Lower lobe of right lung (tissue), 2 donors: ENCODE measurements at regions not wholly inside any gene's neighbourhood (a gene's known extent, or its start where the extent isn't known, plus 50 kb on each side); places are given as distances from the start of the nearest gene placed in this dataset.

Experiments used
- ATAC-seq, 2 donors: fragments of 200-7000 bp; cut with Tn5 transposase; one replicate each; pipeline ENCODE4 v1.9.1; 2020 to 2022; ENCODE audit warnings: mild to moderate bottlenecking in 2 of 2, moderate library complexity in 2 of 2
- DNase-seq: peaks from one replicate; pipeline ENCODE4 v3.0.0-alpha.2; 2020
- H3K27ac ChIP-seq: fragments of 200-600 bp; one replicate; pipeline ENCODE4 v1.8.0; 2022
- H3K27me3 ChIP-seq: fragments of 200-600 bp; one replicate; pipeline ENCODE4 v1.8.0; 2022; ENCODE audit warnings: low read depth
- H3K36me3 ChIP-seq: fragments of 200-600 bp; one replicate; pipeline ENCODE4 v1.8.0; 2022; ENCODE audit warnings: mild to moderate bottlenecking
- H3K4me1 ChIP-seq: fragments of 200-600 bp; one replicate; pipeline ENCODE4 v1.8.0; 2022
- H3K4me3 ChIP-seq: fragments of 200-600 bp; one replicate; pipeline ENCODE4 v1.8.0; 2022; ENCODE audit warnings: mild to moderate bottlenecking
- H3K9me3 ChIP-seq: fragments of 200-600 bp; one replicate; pipeline ENCODE4 v1.8.0; 2022
- intact Hi-C: fragments of 100-400 bp; cut with DNase I; formaldehyde crosslinking; loops from one replicate; pipeline ENCODE4 v1.11.0; 2022
- TF ChIP-seq, protein P1 (sequence below): fragments of 200-600 bp; IDR thresholded peaks from one replicate; pipeline ENCODE4 v1.8.0; 2022; ENCODE audit warnings: antibody characterized with exemption, mild to moderate bottlenecking
- donor health status: DM: no; HTN: yes; CAD: no; lungs with severe emphysema.

- TF ChIP-seq, protein P1, sequence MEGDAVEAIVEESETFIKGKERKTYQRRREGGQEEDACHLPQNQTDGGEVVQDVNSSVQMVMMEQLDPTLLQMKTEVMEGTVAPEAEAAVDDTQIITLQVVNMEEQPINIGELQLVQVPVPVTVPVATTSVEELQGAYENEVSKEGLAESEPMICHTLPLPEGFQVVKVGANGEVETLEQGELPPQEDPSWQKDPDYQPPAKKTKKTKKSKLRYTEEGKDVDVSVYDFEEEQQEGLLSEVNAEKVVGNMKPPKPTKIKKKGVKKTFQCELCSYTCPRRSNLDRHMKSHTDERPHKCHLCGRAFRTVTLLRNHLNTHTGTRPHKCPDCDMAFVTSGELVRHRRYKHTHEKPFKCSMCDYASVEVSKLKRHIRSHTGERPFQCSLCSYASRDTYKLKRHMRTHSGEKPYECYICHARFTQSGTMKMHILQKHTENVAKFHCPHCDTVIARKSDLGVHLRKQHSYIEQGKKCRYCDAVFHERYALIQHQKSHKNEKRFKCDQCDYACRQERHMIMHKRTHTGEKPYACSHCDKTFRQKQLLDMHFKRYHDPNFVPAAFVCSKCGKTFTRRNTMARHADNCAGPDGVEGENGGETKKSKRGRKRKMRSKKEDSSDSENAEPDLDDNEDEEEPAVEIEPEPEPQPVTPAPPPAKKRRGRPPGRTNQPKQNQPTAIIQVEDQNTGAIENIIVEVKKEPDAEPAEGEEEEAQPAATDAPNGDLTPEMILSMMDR = no peak
- H3K27ac ChIP-seq = no peak overlapping the region
Observed at GRCh38 chr6:81613606-81614005, 138.9 kb downstream of the TENT5A start.

GRCh38 chr6:81612136-81612535 is 140.3 kb downstream of the TENT5A start:
- ATAC-seq (no peak), DNase-seq (no peak)
- Histone ChIP-seq H3K9me3 (no peaks in the 10 kb centered on the region), H3K36me3 (no peaks in the 10 kb centered on the region), H3K4me3 (no peak overlapping the region), H3K27ac (no peak overlapping the region), H3K4me1 (no peaks in the 10 kb centered on the region), H3K27me3 (no peaks in the 10 kb centered on the region)
- intact Hi-C loops = no loop called here
- TF ChIP-seq, protein P1 = no peak

More at GRCh38 chr6:81613606-81614005, 138.9 kb downstream of the TENT5A start:
- no peaks in the 10 kb centered on the region for H3K36me3 ChIP-seq
- no peaks in the 10 kb centered on the region for H3K27me3 ChIP-seq
- H3K9me3 ChIP-seq = no peaks in the 10 kb centered on the region
- no peak overlapping the region for H3K4me3 ChIP-seq
- DNase-seq = no peak
- ATAC-seq = no peak
- intact Hi-C loops = no loop called here
- no peaks in the 10 kb centered on the region for H3K4me1 ChIP-seq

- H3K4me3 ChIP-seq = no peak overlapping the region
- DNase-seq = no peak
- ATAC-seq = no peak
Observed at GRCh38 chr6:81609736-81610135, 142.7 kb downstream of the TENT5A start.

GRCh38 chr6:81608776-81609175 is 143.7 kb downstream of the TENT5A start:
- no peaks in the 10 kb centered on the region for H3K9me3 ChIP-seq
- TF ChIP-seq, protein P1 = no peak
- no peak overlapping the region for H3K4me3 ChIP-seq
- ATAC-seq = no peak
- H3K27ac ChIP-seq = no peak overlapping the region
- H3K36me3 ChIP-seq = no peaks in the 10 kb centered on the region
- H3K27me3 ChIP-seq = no peaks in the 10 kb centered on the region
- intact Hi-C loops = no loop called here
- DNase-seq = no peak
- H3K4me1 ChIP-seq = no peaks in the 10 kb centered on the region

More at GRCh38 chr6:81609736-81610135, 142.7 kb downstream of the TENT5A start:
- Histone ChIP-seq H3K36me3 (no peaks in the 10 kb centered on the region), H3K27me3 (no peaks in the 10 kb centered on the region), H3K27ac (no peak overlapping the region), H3K9me3 (no peaks in the 10 kb centered on the region), H3K4me1 (no peaks in the 10 kb centered on the region)
- intact Hi-C loops = no loop called here
- TF ChIP-seq, protein P1 = no peak

- no peak overlapping the region for H3K4me3 ChIP-seq
- ATAC-seq (no peak), DNase-seq (no peak)
- no peak overlapping the region for H3K27ac ChIP-seq
- no peaks in the 10 kb centered on the region for H3K36me3 ChIP-seq
- TF ChIP-seq, protein P1 = no peak
- no peaks in the 10 kb centered on the region for H3K27me3 ChIP-seq
- H3K9me3 ChIP-seq = no peaks in the 10 kb centered on the region
- intact Hi-C loops = no loop called here
- no peaks in the 10 kb centered on the region for H3K4me1 ChIP-seq
Observed at GRCh38 chr6:81606965-81607381, 145.5 kb downstream of the TENT5A start.

DNA sequence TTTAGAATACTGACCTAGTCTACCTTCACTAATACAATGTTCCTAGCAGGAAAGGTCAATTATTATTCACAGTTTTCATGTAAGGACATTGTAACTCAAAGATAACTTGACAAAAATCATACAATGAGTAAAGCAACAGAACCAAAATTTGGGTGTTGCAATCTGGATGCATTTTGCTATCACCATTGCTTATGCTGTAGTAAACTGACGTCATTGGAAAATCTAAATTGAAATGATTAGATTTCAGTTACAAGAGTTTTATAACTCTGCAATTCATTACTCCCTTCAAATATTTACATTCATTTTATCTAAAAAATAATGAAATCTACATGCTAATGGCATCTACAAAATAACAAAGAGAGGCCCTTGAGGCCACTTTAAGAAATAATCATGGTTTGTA is 147.0 kb downstream of the TENT5A start:
- ATAC-seq = no peak
- Histone ChIP-seq H3K4me3 (no peak overlapping the region), H3K27me3 (no peaks in the 10 kb centered on the region), H3K9me3 (no peaks in the 10 kb centered on the region), H3K4me1 (no peaks in the 10 kb centered on the region), H3K36me3 (no peaks in the 10 kb centered on the region), H3K27ac (no peak overlapping the region)
- intact Hi-C loops = no loop called here
- TF ChIP-seq, protein P1 = no peak
- DNase-seq = no peak
